ENCODE measurements at regions not wholly inside any gene's neighbourhood (a gene's known extent, or its start where the extent isn't known, plus 50 kb on each side); places are given as distances from the start of the nearest gene placed in this dataset.
"Not testable (repeated sequence)": the region's sequence is repeated elsewhere in the genome, so short reads cannot be mapped to it uniquely, and the experiment has no call there.

- DNase-seq (ENCODE audit: low read depth, low spot score): no peak
- in situ Hi-C loops (cut with HindIII; ENCODE audit: low pct_unique_long_range_greater_than_20kb, low sequenced_read_pairs): no loop called here
These were observed 298.9 kb upstream of the MAGEB16 start for GRCh38 chrX:35499071-35499862.

- no peak for DNase-seq (ENCODE audit: low read depth, low spot score)
- in situ Hi-C loops (cut with HindIII; ENCODE audit: low pct_unique_long_range_greater_than_20kb, low sequenced_read_pairs): no loop called here
These were observed 290.4 kb upstream of the MAGEB16 start for GRCh38 chrX:35507701-35508100.

- in situ Hi-C loops (cut with HindIII; ENCODE audit: low pct_unique_long_range_greater_than_20kb, low sequenced_read_pairs); DNase-seq (ENCODE audit: low read depth, low spot score): not testable (repeated sequence)
These were observed 250.1 kb upstream of the MAGEB16 start for GRCh38 chrX:35548003-35548402.

GRCh38 chrX:35557916-35558315 lies 240.2 kb upstream of the MAGEB16 start:
- in situ Hi-C loops (cut with HindIII; ENCODE audit: low pct_unique_long_range_greater_than_20kb, low sequenced_read_pairs): no loop called here

GRCh38 chrX:35561985-35562384 lies 236.2 kb upstream of the MAGEB16 start:
- no peak for DNase-seq (ENCODE audit: low read depth, low spot score)
- in situ Hi-C loops (cut with HindIII; ENCODE audit: low pct_unique_long_range_greater_than_20kb, low sequenced_read_pairs): no loop called here

More at GRCh38 chrX:35557916-35558315, 240.2 kb upstream of the MAGEB16 start:
- DNase-seq (ENCODE audit: low read depth, low spot score): no peak

- in situ Hi-C loops (cut with HindIII; ENCODE audit: low pct_unique_long_range_greater_than_20kb, low sequenced_read_pairs): no loop called here
- no peak for DNase-seq (ENCODE audit: low read depth, low spot score)
These were observed 235.7 kb upstream of the MAGEB16 start for GRCh38 chrX:35562395-35562794.

GRCh38 chrX:35590210-35590609 lies 207.9 kb upstream of the MAGEB16 start:
- DNase-seq (ENCODE audit: low read depth, low spot score): no peak
- in situ Hi-C loops (cut with HindIII; ENCODE audit: low pct_unique_long_range_greater_than_20kb, low sequenced_read_pairs): no loop called here

GRCh38 chrX:35611562-35611961 lies 186.6 kb upstream of the MAGEB16 start:
- in situ Hi-C loops (cut with HindIII; ENCODE audit: low pct_unique_long_range_greater_than_20kb, low sequenced_read_pairs); DNase-seq (ENCODE audit: low read depth, low spot score): not testable (repeated sequence)

- in situ Hi-C loops (cut with HindIII; ENCODE audit: low pct_unique_long_range_greater_than_20kb, low sequenced_read_pairs): no loop called here
- DNase-seq (ENCODE audit: low read depth, low spot score): no peak
These were observed 180.3 kb upstream of the MAGEB16 start for GRCh38 chrX:35617836-35618235.

GRCh38 chrX:35622040-35622439 lies 176.1 kb upstream of the MAGEB16 start:
- in situ Hi-C loops (cut with HindIII; ENCODE audit: low pct_unique_long_range_greater_than_20kb, low sequenced_read_pairs): no loop called here
- DNase-seq (ENCODE audit: low read depth, low spot score): no peak

- in situ Hi-C loops (cut with HindIII; ENCODE audit: low pct_unique_long_range_greater_than_20kb, low sequenced_read_pairs): no loop called here
These were observed 175.5 kb upstream of the MAGEB16 start for GRCh38 chrX:35622601-35623000.

GRCh38 chrX:35625714-35626113 lies 172.4 kb upstream of the MAGEB16 start:
- DNase-seq (ENCODE audit: low read depth, low spot score): no peak
- in situ Hi-C loops (cut with HindIII; ENCODE audit: low pct_unique_long_range_greater_than_20kb, low sequenced_read_pairs): no loop called here

More at GRCh38 chrX:35622601-35623000, 175.5 kb upstream of the MAGEB16 start:
- DNase-seq (ENCODE audit: low read depth, low spot score): no peak

GRCh38 chrX:35626124-35626523 lies 172.0 kb upstream of the MAGEB16 start:
- DNase-seq (ENCODE audit: low read depth, low spot score): no peak
- in situ Hi-C loops (cut with HindIII; ENCODE audit: low pct_unique_long_range_greater_than_20kb, low sequenced_read_pairs): no loop called here

- DNase-seq (ENCODE audit: low read depth, low spot score); in situ Hi-C loops (cut with HindIII; ENCODE audit: low pct_unique_long_range_greater_than_20kb, low sequenced_read_pairs): not testable (repeated sequence)
These were observed 162.2 kb upstream of the MAGEB16 start for GRCh38 chrX:35635971-35636370.

- in situ Hi-C loops (cut with HindIII; ENCODE audit: low pct_unique_long_range_greater_than_20kb, low sequenced_read_pairs): no loop called here
These were observed 133.3 kb upstream of the MAGEB16 start for GRCh38 chrX:35664833-35665232.

GRCh38 chrX:35665311-35665710 lies 132.8 kb upstream of the MAGEB16 start:
- DNase-seq (ENCODE audit: low read depth, low spot score): no peak
- in situ Hi-C loops (cut with HindIII; ENCODE audit: low pct_unique_long_range_greater_than_20kb, low sequenced_read_pairs): no loop called here

More at GRCh38 chrX:35664833-35665232, 133.3 kb upstream of the MAGEB16 start:
- no peak for DNase-seq (ENCODE audit: low read depth, low spot score)

- in situ Hi-C loops (cut with HindIII; ENCODE audit: low pct_unique_long_range_greater_than_20kb, low sequenced_read_pairs): no loop called here
- no peak for DNase-seq (ENCODE audit: low read depth, low spot score)
These were observed 127.3 kb upstream of the MAGEB16 start for GRCh38 chrX:35670889-35671288.

- in situ Hi-C loops (cut with HindIII; ENCODE audit: low pct_unique_long_range_greater_than_20kb, low sequenced_read_pairs): no loop called here
- DNase-seq (ENCODE audit: low read depth, low spot score): no peak
These were observed 123.0 kb upstream of the MAGEB16 start for GRCh38 chrX:35675151-35675550.

GRCh38 chrX:35680940-35681346 lies 117.2 kb upstream of the MAGEB16 start:
- in situ Hi-C loops (cut with HindIII; ENCODE audit: low pct_unique_long_range_greater_than_20kb, low sequenced_read_pairs): no loop called here
- DNase-seq (ENCODE audit: low read depth, low spot score): no peak
